ENCODE measurements at regions not wholly inside any gene's neighbourhood (a gene's known extent, or its start where the extent isn't known, plus 50 kb on each side); places are given as distances from the start of the nearest gene placed in this dataset.
"Not testable (repeated sequence)": the region's sequence is repeated elsewhere in the genome, so short reads cannot be mapped to it uniquely, and the experiment has no call there.

DNA sequence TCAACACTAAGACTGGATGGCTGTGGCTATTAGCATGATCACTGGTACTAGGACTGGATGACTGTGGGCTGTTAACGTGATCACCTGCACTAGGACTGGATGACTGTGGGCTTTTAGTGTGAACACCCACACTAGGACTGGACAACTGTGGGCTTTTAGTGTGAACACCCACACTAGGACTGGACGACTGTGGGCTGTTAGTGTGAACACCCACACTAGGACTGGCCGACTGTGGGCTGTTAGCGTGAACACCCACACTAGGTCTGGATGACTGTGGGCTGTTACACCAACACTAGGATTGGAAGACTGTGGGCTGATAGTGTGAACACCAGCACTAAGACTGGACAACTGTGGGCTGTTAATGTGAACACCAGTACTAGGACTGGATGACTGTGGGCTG, 329.2 kb downstream of the OSTF1 start:
- no peak for DNase-seq

DNA sequence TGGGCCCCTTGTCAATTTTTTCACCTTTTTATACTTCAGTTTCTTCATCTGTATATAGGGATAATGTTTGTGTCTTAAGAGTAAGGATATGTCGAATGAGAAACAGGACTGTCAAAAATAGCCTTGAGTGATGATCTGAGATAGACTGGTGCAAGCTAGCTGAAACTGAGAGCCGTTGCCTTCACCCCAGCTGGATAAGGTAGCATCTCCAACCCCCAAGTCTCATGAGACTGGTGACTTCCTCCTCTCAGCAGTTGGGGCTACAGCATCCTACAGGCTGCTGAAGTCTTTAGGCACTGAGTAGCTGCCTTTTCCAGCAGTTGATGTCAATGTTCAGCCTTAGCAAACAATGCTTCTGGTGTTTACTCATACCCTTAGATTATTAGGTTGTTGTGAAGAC, 330.2 kb downstream of the OSTF1 start:
- DNase-seq, result no peak

DNA sequence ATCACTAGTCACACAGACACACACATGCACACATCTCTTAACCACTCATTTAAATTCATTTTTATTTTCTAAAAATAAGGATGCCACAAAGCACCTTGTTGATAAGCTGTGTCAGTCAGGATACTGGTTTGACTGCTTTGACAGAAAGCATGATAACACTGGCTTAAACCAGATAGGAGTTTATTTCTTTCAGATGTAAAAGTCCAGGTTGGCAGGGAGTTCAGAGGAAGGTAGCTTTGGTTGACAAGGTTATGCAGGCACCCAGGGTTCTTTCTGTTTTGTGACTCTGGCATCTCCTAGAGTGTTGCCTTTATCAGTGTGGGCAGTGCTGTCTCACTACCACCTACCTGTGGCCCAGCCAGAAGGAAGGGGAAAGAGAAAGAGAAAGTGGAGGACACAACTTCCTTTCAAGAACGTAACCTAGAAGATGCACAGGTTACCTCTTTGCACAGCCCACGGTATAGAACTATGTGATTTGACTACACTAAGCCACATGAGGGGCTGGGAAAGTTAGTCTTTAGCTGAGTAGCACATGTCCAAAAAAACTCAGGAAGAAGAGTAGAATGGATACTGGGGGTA, 334.7 kb downstream of the OSTF1 start:
- DNase-seq, result no peak

DNA sequence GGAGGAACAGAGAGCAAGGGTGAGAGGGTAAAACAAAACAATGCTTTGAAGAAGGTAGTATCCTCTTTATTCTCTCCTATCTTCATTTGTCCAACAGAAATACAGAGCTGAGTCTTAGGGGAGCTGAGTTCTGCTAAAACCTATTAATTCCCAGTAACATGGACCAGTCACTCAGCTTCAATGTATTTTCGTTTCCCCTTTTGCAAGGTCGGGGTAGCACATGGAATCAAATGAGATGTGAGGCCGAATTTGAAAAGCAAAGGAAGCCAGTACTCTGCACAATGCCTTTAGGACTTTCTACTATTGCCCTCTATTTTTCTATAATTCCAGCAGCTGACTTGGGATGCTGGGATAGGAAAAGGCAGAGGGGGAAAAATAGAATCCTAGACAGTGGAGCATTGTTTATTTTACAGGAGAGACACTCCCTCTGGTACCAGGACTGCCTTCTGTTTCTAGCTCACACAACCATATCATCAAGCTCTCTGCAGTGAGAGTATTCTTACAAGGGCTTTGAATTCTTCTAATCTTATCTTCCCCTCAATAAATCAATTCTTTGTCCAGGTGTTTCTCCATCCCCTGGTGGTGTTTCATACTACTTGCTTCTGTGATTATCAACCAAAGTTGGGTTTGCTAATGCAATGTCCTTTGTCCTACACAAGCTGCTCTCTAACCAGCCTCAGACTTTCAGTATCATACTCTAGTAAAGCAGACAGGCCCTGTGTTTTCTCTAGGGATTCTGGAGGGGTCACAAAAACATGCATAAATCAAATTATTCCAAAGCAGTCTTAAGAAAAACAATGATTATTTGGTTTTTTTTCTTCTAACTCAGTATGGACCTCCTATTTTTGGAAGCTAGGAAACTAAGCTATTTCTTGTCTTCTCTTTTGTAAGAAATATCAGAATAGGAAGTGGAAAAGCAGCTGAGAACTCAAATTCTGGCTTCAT, 341.5 kb downstream of the OSTF1 start:
- no peak for DNase-seq

DNA sequence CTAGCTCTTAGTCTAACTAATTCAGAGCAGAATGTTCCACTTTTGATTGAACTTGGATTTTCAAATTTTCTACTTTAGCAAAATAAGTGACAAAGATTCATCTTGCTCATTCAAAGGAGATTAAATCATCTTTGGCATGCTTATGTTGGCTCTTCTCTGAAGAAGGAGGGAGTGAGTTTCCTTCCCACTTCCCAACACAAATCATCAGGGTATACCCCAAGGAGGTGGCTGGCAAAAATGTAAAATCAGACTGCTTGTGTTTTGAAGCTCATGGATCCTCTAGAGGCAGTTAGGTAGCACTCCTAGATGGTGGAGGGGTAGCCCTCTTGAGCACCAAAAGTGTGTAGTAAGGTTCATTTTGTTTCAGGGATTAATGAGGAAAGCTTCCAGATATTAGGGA, 343.1 kb downstream of the OSTF1 start:
- no peak for DNase-seq

DNA sequence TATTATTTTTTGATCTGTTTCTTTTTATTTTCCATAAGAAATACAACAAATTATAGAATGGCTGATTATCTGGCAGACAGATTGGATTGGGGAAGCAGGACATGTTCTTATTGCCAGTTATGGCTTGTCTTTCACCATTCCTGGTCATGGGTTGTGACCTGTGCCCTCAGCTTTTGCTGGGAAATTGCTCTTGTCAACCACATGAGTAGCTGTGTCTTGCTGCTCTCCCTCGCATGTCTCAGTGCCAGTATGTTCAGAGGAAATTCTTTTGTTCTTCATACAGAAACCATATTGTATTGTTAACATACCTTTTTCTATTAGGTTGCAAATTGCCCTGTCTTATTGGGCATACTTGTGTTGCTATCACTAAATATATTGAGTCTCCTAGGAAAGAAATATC, 344.1 kb downstream of the OSTF1 start:
- DNase-seq, result no peak

DNA sequence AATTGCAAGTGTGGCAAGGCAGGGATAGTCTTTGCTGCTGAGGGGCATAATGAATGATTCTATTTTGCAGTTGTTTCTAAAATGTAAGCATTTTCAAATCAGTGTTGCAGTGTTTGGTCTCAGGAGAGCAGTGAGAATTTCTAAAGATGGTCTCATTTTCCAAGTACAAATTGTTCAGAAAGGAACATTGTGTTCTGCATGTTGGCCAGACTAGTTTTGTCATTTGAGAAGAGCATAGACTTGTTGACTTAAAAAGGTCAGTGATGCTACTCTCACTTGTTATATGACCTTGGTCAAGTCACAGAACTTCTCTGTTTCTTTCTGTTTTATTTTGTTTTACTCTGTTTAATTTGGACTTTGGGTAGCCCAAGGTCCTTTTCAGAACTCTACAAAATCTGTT, 344.6 kb downstream of the OSTF1 start:
- DNase-seq, result no peak

DNA sequence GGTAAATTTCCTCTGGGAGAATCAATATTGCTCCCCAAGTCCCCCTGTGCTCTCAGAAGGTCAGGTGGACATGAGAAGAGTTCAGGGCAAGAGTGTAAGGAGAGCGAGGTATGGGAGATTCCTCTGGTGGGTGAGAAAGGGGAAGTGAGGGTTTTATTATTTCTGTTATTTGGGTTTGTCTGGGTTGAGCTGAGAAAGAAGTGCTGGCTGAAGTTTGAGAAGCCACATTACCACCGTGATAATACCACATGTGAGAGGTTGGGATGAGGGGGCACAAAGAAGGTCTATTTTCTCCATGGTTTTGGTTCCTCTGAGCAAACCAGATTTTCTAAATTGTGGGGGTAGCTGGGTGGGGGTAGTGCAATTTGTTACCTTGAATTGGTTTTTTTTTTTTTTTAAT, 350.4 kb downstream of the OSTF1 start:
- no peak for DNase-seq

DNA sequence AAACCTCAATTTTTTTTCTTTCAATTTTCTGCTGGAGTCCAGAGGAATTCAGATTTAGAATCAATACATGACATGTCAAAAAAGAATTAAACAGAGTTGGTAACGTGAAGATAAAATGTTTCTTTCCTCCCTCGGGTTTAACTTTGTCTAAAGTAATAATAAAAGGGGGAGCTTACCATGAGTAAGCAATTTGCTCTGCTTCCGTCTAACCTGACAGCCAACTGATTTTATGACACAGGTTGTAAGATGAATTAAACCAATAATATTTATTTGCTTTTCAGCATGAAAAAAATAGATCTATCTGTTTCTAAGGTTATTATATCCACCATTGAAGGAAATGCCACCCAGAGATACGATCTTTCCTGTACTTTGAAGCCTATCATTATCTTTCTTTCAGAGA, 352.6 kb downstream of the OSTF1 start:
- DNase-seq, result no peak

DNA sequence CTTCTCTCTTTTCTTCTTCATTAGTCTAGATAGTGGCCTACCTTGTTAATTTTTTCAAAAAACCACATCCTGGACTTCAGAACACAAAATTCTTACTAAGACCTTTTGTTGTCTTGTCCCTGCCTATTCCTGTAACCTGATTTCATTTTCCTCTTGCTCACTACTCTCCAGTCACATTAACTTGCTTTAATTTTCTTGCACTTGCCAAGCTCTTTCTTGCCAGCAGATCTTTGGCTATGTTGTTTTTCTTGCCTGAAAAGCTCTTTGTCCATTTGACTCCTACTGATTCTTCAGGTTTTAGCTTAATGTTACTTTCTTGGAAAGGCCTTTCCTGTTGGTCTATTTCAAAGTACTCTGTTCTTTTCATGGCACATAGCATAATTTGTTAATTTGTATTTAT, 356.8 kb downstream of the OSTF1 start:
- DNase-seq, result no peak

DNA sequence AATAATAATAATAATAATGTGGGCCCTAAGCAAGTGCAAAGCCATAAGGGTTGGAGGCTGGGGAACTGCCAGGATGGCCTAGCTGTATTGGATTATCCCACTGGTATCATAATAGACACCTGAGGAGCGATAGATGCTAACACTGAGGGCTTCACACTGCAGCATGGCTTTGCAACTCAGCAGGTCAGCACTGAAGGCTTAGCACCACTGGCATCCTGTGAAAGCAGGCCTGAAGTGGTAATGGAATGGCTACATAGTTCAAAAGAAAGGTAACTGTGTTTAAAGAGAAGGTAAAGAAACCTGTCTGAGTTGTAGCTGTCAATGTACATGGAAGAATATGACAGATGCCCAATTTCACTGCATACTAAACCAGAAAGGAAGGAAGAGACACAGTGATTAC, 359.0 kb downstream of the OSTF1 start:
- DNase-seq, result no peak

DNA sequence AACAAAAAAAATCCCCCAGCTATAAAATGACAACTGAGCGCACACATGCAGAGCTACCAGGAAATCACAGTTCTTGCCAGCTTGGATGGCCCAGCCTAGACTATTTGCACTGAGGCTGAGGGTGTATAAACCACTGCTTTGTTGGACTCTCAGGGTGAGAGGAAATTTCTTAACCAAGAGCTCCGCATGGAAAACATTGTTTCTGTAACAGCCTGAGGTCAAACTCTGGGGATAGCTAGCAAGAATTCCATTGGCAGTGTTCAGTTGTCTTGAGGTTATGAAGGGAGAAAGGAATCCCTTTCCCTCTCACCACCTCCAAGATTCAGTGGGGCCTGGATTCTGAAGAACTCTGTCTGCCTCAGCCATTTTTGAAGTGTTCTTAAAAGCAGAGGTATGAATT, 360.0 kb downstream of the OSTF1 start:
- DNase-seq, result no peak

DNA sequence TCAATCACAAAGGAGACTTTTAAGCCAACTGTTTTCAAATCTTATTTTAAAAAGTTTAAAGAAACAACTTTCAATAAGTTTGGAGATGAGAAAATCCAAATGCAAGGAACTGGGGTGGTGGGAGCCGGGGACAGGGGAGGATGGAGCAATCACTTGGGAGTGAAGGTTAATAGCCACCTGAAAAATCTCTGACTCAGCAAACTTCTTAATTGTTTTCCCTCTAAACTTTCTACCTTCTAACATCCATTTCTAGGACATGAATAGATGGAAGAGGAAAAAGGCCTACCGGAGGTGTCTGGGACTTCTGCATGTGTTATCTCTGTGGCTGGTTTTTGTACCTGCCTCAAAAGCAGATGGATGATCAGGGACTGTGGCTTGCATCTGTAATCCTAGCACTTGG, 360.6 kb downstream of the OSTF1 start:
- DNase-seq, result no peak

DNA sequence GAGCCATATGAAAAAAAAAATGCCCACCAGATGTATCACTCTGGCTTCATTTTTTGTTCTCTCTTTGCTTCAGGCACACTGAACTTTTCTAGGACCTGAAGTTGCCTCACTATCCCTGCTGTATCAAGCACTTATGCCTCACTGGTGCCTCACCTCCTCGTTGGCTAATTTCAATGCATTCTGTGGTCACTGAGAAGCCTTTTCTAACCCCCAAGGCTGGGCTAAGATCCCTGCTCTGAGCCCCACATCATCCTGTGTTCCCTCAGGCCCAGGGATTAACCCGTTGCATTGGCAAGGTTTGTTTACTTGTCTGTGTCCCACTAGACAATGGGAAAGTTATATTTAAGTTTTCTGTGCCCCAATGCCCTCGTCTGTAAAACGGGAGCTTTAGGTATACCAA, 362.7 kb downstream of the OSTF1 start:
- no peak for DNase-seq

DNA sequence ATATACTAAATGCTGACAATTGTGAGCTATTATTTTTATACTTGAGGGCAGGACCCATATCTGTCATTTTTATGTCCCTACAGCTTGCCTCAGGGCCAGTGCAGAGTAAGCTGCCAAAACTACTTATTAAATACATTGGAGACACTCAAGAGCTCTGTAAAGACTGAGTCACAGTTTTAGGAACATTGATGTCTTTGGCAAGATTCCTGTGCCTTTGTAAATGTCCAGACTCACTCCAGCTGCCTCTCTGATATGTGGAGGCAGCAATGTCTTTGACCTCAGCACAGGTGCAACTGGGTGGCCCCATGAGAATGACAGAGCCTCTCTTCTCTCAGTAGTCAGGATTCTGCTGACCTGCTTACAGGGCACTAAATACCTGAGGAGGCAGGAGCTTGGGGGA, 363.2 kb downstream of the OSTF1 start:
- no peak for DNase-seq

DNA sequence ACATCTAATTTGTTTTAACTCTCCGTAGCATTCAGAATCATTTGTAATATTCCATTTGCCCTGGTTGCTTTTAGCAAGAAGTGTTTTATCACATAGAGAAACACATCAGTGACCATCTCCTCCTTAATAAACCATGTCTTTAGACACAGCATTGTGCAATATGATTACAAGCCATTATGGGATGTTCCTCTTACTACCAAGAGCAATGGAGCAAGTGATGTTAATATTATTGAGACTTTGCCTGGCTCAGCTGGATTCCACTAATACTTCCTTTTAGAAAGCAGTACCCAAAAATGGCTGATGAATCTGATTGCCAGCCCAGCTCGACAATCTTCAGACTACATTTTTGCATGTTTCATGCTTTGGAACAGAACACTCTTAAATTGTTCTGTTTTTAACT, 364.2 kb downstream of the OSTF1 start:
- DNase-seq, result no peak

DNA sequence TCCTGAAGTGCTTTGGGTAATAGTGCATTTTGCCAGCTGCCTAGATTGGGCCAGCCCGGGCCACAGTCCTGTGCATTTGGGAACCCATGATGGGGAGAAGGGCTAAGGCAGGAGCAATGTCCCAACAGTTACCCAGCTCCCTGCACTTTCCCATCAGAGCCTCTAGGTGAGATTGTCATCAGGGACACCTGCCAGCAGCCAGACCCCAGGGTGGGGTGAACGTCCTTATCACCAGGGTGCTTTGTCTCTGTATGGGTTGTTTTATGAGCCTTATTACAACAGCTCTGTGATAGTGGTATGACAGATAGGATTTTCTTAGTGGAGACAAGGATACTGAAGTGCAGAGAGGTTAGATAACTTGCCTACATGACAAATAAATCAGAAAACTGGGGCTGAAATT, 365.7 kb downstream of the OSTF1 start:
- no peak for DNase-seq

DNA sequence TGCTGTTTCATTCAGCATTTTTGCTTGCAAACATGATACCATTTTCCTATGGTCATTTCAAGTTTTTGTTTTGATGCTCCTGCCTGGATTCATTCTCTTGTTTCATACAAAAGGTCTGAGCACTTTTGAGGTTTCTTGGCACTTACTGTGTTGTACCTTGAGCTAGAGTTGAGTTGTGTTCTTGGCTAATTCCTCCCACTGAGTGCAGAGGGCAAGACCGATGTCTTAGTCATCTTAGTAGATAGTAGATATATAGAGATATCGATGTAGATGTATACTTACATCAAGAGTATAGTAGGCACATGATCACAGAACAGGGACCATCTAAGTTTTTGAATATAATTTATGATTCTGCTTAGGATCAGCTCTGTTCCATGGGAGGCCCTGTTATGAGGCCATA, 366.6 kb downstream of the OSTF1 start:
- DNase-seq, result no peak

DNA sequence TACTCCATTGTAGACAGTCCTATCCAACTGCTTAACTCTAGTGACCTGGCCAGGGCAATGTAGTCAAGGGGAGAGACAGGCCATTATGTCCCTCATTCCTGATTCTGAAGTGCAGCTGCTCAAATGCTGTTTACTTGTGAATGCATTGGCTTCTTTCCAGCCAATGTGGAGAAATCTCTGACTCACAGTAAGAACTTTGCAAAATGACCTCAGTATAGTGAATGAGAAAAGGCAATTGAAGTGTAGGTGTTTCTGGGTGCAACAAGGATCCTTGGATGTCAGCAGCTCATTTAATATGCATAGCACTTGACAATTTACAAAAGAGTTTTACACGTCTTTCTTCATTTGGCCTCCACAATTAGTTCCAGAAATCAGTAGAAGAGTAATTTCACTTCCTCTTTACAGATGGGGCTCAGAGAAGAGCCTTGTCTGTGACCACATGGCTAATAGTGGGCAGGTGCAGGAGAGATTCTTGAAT, 367.2 kb downstream of the OSTF1 start:
- DNase-seq, result no peak

DNA sequence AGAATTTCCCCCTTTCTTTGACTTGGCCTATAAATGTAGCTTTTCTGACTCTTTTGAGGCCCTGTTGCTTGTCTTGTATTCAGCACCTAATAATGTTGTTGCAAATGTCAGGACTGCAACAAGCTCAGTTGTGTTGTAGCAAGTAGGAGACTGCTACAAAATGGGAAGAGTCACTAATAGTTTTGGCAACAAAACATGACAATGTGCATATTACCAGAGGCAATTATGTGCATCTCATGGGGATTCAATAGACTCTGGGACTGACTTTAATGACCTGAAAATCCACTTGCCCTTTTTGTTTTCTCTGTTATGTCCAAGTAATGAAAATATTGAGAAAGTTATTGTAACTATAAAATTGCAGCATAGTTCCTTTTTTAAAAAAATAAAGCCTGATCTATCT, 368.4 kb downstream of the OSTF1 start:
- no peak for DNase-seq

DNA sequence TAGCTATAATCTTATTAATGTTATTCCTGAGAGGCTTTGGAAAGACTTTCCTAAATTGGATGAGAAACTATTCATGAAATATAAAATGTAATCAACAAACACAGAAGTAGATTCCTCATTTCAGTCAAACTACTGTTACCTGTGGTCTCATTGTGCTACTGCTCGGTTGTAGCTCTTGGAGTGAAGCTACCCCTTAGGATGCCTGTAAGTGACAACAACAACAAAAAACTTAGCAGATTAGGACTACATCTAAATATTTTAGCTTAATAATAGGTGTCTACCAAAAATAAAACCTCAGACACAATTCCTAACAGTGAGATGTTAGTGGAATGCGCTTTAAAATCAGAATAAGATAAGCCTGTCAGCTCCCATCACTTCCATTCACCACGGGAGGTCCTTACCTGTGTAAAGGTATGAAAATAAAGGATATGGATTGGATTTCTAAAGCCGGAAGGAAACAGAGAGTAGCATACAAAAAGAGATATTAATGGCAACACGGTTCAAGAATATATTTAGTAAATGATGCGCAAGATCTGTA, 369.2 kb downstream of the OSTF1 start:
- DNase-seq, result no peak

DNA sequence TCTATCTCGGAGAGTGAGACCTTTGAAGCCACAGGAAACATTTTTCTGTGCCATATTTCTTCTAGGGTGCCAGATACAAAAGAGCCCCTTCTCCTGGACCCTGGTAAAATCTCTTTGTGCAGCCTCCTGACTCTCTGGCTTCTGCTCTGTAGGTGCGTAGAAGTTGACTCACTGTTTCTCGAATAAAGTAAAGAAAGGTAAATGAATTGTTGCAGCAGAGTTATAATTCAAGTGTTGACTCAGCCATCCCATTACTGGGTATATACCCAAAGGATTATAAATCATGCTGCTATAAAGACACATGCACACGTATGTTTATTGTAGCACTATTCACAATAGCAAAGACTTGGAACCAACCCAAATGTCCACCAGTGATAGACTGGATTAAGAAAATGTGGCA, 371.0 kb downstream of the OSTF1 start:
- DNase-seq, result not testable (repeated sequence)

DNA sequence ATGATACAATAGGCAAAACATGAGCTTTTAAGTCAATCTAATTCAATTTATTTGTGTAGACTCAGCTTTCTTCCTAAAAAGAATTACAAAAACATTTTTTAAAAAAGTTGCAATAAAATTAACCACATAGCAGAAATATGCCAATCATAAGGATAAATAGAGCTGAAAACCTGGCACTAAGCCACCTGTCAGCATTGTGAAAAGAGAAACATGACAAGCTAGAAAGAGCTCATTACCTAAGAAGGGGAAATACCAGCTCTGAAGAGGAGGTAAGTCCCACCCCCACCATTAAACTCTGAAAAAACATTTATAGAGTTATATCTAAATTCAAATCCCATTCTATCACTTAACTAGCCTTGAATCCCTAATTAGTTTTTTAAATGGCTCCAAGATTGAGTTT, 372.9 kb downstream of the OSTF1 start:
- no peak for DNase-seq

DNA sequence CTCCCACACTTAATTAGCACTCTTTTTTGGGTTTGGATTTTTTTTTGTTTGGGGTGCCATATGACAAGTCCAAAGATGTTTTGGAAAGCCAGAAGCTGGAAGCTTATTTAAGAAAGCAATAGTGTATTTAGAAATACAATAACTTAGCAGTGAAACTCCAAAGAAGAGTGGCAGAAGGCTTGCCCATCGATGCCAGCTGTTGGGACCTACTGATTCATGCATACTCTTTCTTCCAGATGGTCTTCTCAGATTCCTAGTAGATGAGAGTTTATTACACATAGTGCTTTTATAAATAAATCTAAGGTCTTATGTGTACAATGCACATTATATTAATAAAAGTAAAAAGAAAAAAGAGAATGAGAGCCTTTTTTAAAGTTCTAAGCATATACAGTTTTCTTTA, 374.6 kb downstream of the OSTF1 start:
- DNase-seq, result no peak

All from effector CD4-positive, alpha-beta T cell (primary cell).